Activated T-cell treated with anti-CD3 and anti-CD28 coated beads for 48 hours (primary cell): ENCODE measurements at regions not wholly inside any gene's neighbourhood (a gene's known extent, or its start where the extent isn't known, plus 50 kb on each side); places are given as distances from the start of the nearest gene placed in this dataset.

ENCODE experiments used
- DNase-seq: peaks from one replicate; pipeline ENCODE4 v3.0.0-alpha.2; 2020; ENCODE audit warnings: low read depth

- DNase-seq = no peak
These were observed 183.7 kb downstream of the METTL4 start for GRCh38 chr18:2387588-2387987.

- no peak for DNase-seq
These were observed 181.1 kb downstream of the METTL4 start for GRCh38 chr18:2390158-2390557.

GRCh38 chr18:2391470-2391869 lies 179.8 kb downstream of the METTL4 start:
- no peak for DNase-seq

GRCh38 chr18:2392446-2392845 lies 178.9 kb downstream of the METTL4 start:
- no peak for DNase-seq

- DNase-seq = no peak
These were observed 176.6 kb downstream of the METTL4 start for GRCh38 chr18:2394684-2395083.

- DNase-seq = no peak
These were observed 175.7 kb downstream of the METTL4 start for GRCh38 chr18:2395427-2396161.

GRCh38 chr18:2396162-2396505 lies 175.2 kb downstream of the METTL4 start:
- DNase-seq = no peak

- DNase-seq = no peak
These were observed 170.6 kb downstream of the METTL4 start for GRCh38 chr18:2400701-2401196.

GRCh38 chr18:2402084-2402483 lies 169.2 kb downstream of the METTL4 start:
- DNase-seq = no peak

- DNase-seq = no peak
These were observed 164.8 kb downstream of the METTL4 start for GRCh38 chr18:2406544-2406943.

GRCh38 chr18:2407961-2408360 lies 163.3 kb downstream of the METTL4 start:
- DNase-seq = no peak

GRCh38 chr18:2409906-2410305 lies 161.4 kb downstream of the METTL4 start:
- no peak for DNase-seq

GRCh38 chr18:2410688-2411087 lies 160.6 kb downstream of the METTL4 start:
- DNase-seq = no peak

- no peak for DNase-seq
These were observed 159.8 kb downstream of the METTL4 start for GRCh38 chr18:2411381-2411960.

GRCh38 chr18:2412281-2412680 lies 159.0 kb downstream of the METTL4 start:
- DNase-seq = no peak

- DNase-seq = no peak
These were observed 158.1 kb downstream of the METTL4 start for GRCh38 chr18:2412996-2413751.

GRCh38 chr18:2414235-2414634 lies 157.1 kb downstream of the METTL4 start:
- DNase-seq = no peak

GRCh38 chr18:2415656-2416055 lies 155.6 kb downstream of the METTL4 start:
- no peak for DNase-seq

GRCh38 chr18:2417861-2418610 lies 153.3 kb downstream of the METTL4 start:
- no peak for DNase-seq

- no peak for DNase-seq
These were observed 150.9 kb downstream of the METTL4 start for GRCh38 chr18:2420367-2420766.

GRCh38 chr18:2423761-2424160 lies 147.5 kb downstream of the METTL4 start:
- DNase-seq = no peak

- DNase-seq = no peak
These were observed 146.9 kb downstream of the METTL4 start for GRCh38 chr18:2424420-2424819.
